ENCODE measurements at regions not wholly inside any gene's neighbourhood (a gene's known extent, or its start where the extent isn't known, plus 50 kb on each side); places are given as distances from the start of the nearest gene placed in this dataset.
A peak's percentile ranks its signal among the peaks of the same experiment; 100 is the strongest.

DNA sequence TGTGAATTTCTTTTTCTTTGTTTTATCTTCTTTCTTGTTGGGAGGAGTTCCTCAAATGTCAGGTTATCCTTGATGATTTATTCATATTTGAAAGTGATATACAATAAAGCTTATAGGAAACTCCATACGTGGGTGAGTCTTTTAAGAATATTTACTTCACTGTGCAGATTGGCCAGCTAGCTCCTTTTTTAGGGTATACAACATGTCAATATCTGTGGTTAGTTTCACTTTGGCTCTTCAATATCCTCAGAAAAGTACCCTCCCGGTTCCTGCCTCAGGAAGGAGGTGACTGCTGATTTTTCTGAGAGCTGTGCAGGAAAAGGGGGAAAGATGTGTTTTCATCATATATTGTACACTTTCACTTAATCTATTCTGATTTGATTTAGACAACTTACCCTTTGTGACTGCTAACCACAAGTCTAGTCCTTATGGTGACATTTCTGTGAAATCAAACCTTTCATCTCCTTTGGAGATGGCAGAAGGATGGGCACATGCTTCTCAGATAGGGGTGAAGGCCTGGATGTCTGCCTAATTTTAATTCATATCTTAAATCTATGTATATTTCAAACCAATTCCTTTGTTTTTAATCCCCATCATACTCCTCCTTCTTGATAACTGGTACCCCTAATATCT, 98.2 kb upstream of the NECTIN3 start:
- ATAC-seq (no peak), FAIRE-seq (no peak), DNase-seq (no peak)
- no peaks in the 10 kb centered on the region for H3K36me3 ChIP-seq
- intact Hi-C loops (cut with DNase I): no loop called here
- peaks cover 0 to 4% (median 0%) of the 10 kb centered on the region in 3 donors for H3K4me1 ChIP-seq
- H3K27ac ChIP-seq: no peak overlapping the region
- H3K27me3 ChIP-seq: no peaks in the 10 kb centered on the region
- 64 to 83% methylated on average over 2 of the region's 2 CpGs for WGBS, 2 donors
- H3K9me3 ChIP-seq: no peaks in the 10 kb centered on the region
- no peak for TF ChIP-seq CTCF (IDR thresholded peaks at IDR 0.05)
- H3K4me3 ChIP-seq: no peak overlapping the region

GRCh38 chr3:110974902-110975301, 96.7 kb upstream of the NECTIN3 start:
- DNase-seq: no peak
- peak in 3 of 4 donors; percentile 35 to 67 (median 65) for ATAC-seq
- Histone ChIP-seq H3K27ac (no peak overlapping the region), H3K9me3 (no peaks in the 10 kb centered on the region), H3K4me1 (peaks cover 0 to 4% (median 0%) of the 10 kb centered on the region in 3 donors), H3K4me3 (no peak overlapping the region), H3K36me3 (no peaks in the 10 kb centered on the region), H3K27me3 (no peaks in the 10 kb centered on the region)
- intact Hi-C loops (cut with DNase I): no loop called here
- no peak for FAIRE-seq
- TF ChIP-seq CTCF (IDR thresholded peaks at IDR 0.05): no peak
- 0 to 1% methylated on average over 2 of the region's 2 CpGs for WGBS, 2 donors

GRCh38 chr3:110984456-110985250, 87.0 kb upstream of the NECTIN3 start:
- H3K27me3 ChIP-seq: no peaks in the 10 kb centered on the region
- H3K27ac ChIP-seq: no peak overlapping the region
- no peak for TF ChIP-seq CTCF (IDR thresholded peaks at IDR 0.05)
- no peaks in the 10 kb centered on the region for H3K4me1 ChIP-seq
- intact Hi-C loops (cut with DNase I): no loop called here
- FAIRE-seq (no peak), DNase-seq (no peak), ATAC-seq (no peak)
- H3K36me3 ChIP-seq: no peaks in the 10 kb centered on the region
- no peak overlapping the region for H3K4me3 ChIP-seq
- 87 to 94% methylated on average over 4 of the region's 4 CpGs for WGBS, 2 donors
- no peaks in the 10 kb centered on the region for H3K9me3 ChIP-seq

GRCh38 chr3:110989446-110989845, 82.2 kb upstream of the NECTIN3 start:
- Histone ChIP-seq H3K27me3 (no peaks in the 10 kb centered on the region), H3K4me1 (no peaks in the 10 kb centered on the region), H3K9me3 (no peaks in the 10 kb centered on the region), H3K4me3 (no peak overlapping the region), H3K27ac (no peak overlapping the region), H3K36me3 (no peaks in the 10 kb centered on the region)
- DNase-seq (no peak), FAIRE-seq (no peak), ATAC-seq (no peak)
- WGBS, 2 donors: 86 to 87% methylated on average over 5 of the region's 5 CpGs
- TF ChIP-seq CTCF (IDR thresholded peaks at IDR 0.05): no peak
- intact Hi-C loops (cut with DNase I): no loop called here

Measured in pancreas (tissue), 10 donors.